Fibroblast of lung (primary cell): ENCODE measurements at regions not wholly inside any gene's neighbourhood (a gene's known extent, or its start where the extent isn't known, plus 50 kb on each side); places are given as distances from the start of the nearest gene placed in this dataset.

ENCODE experiments used
- CTCF ChIP-seq, 2 donors: IDR thresholded peaks in 1 of 2; conservative IDR thresholded peaks in 1 of 2; 1 replicate in 1 of 2; 2 replicates in 1 of 2; pipeline ENCODE4 v1.5.1; 2011 to 2012; ENCODE audit warnings: low read length in 2 of 2, control low read depth in 1 of 2, inconsistent platforms in 1 of 2, low read depth in 1 of 2, mild to moderate bottlenecking in 1 of 2
- EZH2 ChIP-seq: IDR thresholded peaks from 2 replicates; pipeline ENCODE4 v1.5.1; 2012; ENCODE audit warnings: low read length, control low read depth, mild to moderate bottlenecking; ENCODE audit errors: missing control alignments

DNA sequence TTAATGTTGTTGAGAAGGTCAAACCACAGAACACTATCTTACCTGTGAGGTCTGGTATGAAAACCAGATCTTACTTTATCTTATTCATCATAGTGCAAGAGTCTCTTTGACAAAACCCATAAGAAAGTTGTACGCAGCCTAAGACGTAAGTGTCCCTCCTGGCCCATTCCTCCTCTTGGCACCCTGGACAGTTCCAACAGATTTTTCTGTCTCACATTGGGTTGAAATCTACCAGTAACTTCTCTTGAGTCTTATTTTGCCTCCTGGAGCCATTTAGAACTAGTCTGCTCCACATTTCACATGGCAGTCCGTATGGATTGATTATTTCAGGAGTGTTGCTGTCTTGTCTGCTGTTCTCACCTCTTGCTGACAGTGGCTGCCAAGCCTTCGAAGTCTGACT lies 498.4 kb downstream of the PDCD6IP start:
- TF ChIP-seq CTCF (conservative IDR thresholded peaks at IDR 0.05 in 1 of 2, IDR thresholded peaks at IDR 0.05 in 1 of 2; ENCODE audit: low read depth in 1 of 2, low read length in 2 of 2) (no peak), EZH2 (no peak)
